Esophagus squamous epithelium (tissue), 4 donors: ENCODE measurements at regions not wholly inside any gene's neighbourhood (a gene's known extent, or its start where the extent isn't known, plus 50 kb on each side); places are given as distances from the start of the nearest gene placed in this dataset.
A peak's percentile ranks its signal among the peaks of the same experiment; 100 is the strongest.

Source experiments
- CTCF ChIP-seq, 6 experiments: fragments of 450-650 bp in 4 of 6; fragments of 200-600 bp in 2 of 6; sonication (generic) in 2 of 6; IDR thresholded peaks; one replicate each; pipeline ENCODE4 v1.5.1; 2016 to 2019; ENCODE audit warnings: antibody characterized with exemption in 6 of 6, mild to moderate bottlenecking in 4 of 6, moderate library complexity in 4 of 6
- POLR2A ChIP-seq, 4 donors: fragments of 450-650 bp; IDR thresholded peaks; one replicate each; pipeline ENCODE4 v1.6.1; 2017; ENCODE audit warnings: antibody characterized with exemption in 4 of 4, mild to moderate bottlenecking in 4 of 4, moderate library complexity in 3 of 4

- TF ChIP-seq CTCF (IDR thresholded peaks at IDR 0.05) (peak in 4 of 6 experiments; percentile 22 to 49 (median 35)), POLR2A (IDR thresholded peaks at IDR 0.05) (no peak)
These were observed 152.0 kb upstream of the SYN3 start for GRCh38 chr22:33209930-33210784.
